GM19372 (cell line): ENCODE measurements at regions not wholly inside any gene's neighbourhood (a gene's known extent, or its start where the extent isn't known, plus 50 kb on each side); places are given as distances from the start of the nearest gene placed in this dataset.
"Not testable (repeated sequence)": the region's sequence is repeated elsewhere in the genome, so short reads cannot be mapped to it uniquely, and the experiment has no call there.

Experiments used
- ATAC-seq: cut with Tn5 transposase; IDR thresholded peaks from one replicate; pipeline ENCODE4 v1.9.1; 2021; ENCODE audit warnings: mild to moderate bottlenecking, low read depth, moderate library complexity; ENCODE audit not compliant: unreplicated experiment

DNA sequence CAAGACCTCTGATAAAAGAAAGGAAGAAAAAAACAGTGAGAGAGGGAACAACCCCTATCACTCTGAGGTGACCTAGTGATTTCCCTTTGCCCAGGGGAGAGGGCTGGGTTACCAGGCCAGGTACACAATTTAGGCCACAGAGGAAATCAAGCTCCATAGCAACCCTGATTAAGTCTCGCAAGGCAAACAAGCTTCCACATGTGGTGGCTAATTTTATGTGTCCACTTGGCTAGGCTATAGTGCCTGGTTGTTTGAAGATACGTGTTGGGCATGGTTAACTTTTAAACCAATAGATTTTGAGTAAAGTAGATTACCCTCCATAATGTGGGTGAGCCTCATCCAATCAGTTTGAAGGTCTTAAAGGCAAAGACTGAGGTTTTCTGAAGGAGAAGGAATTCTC is 108.9 kb upstream of the TERB2 start:
- not testable (repeated sequence) for ATAC-seq

- not testable (repeated sequence) for ATAC-seq
These were observed 107.6 kb upstream of the TERB2 start for GRCh38 chr15:44848859-44849258.

DNA sequence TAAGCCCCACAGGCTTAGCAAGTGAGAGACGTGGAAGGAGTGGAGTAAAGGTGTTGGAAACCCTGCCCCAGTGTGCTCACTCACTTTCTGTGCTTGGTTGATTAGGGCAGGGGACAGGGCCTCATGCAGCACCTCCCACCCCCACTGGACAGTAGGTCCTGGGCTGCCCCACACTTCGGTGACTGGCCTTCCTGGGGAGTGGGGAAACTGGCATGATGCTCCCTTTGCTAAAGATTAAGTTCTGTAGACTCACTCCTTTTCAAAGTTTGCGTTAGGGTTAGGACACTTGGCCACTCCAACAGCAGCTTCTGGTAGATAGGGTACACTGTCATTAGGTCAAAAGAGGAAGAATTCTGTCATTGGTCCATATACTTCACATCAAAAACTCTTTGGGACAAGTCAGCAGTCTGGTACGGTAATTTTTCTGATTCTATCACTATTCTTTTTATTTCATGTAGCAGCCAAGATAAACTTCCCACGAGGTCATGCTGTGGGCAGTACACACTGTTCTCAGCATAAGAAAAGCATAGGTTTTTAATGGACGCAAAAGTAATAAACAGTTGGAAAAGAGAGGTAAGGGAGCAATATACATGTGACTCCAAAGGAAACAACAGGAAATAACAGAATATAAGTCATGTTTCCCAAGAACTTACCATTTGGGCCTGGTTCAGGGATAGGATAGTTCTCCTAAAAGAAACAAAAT is 106.6 kb upstream of the TERB2 start:
- not testable (repeated sequence) for ATAC-seq

DNA sequence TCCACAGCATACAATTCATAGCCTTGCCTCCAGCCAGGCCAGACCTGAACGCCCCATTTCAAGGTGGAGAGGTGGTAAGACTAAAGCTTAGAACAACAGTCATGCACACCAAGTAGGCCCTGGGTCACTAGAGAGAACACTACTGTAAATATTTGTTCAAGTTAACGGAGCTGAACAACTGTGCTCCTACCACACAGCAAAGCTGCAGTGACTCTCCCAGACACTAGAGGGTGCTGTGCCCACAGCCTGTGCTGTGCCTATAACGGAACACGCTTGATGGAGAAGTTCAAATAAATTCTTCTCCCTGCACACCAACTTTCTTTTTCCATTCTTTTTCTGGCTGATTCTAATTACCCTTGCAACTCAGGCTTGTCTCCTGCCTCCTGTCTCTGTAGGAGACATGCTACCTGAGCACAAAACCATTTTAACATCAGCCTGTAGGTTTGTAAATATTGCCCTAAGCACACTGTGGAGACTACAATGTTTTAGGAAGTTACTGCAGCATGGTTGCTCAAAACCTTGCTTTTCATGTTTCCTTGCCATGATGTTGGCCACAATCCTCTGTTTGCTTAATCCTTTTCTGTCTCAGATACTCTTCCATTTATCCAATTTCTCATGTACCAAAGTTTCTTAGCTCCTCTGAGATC is 103.1 kb upstream of the TERB2 start:
- peak; percentile 64 for ATAC-seq

DNA sequence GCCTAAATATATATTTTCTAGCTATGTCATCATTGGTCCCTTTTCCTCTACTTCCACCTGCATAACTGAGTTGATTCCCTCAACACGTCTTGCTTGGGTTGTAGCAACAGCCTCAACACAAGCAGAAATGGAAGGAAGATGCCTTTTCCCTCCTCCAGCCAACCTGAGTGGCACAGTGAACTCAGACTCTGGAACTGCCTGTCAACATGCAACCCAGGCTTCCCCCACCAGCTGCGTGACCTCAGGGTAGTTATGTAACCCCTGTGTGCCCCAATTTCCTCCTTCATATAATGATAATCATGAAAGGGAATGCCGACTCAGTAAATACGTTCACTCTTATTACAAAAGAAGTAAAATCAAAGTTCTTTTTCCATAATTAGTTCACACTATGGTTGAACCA is 101.8 kb upstream of the TERB2 start:
- ATAC-seq = not testable (repeated sequence)

GRCh38 chr15:44856284-44856683 is 100.2 kb upstream of the TERB2 start:
- ATAC-seq = not testable (repeated sequence)

- not testable (repeated sequence) for ATAC-seq
These were observed 99.2 kb upstream of the TERB2 start for GRCh38 chr15:44857164-44857710.

DNA sequence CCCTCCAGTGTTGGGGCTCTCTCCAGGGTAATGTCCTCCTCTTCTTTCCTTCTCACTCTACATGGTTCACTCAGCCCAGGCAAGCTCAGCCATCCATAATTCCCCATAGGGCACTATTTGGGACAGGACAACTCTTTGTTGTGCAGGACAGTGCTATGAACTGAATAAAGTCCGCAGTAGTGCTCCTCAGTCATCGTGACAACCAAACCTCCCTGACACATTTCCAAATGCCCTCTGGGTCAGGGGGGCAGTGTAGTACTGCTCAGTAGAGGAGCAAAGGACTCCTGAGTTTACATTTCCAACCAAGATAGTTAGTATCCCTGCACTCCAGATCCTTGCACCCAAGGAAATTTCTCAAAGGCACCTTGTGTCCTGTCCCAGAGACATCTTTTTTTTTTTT is 97.4 kb upstream of the TERB2 start:
- not testable (repeated sequence) for ATAC-seq

- ATAC-seq = not testable (repeated sequence)
These were observed 96.3 kb upstream of the TERB2 start for GRCh38 chr15:44860168-44860567.

GRCh38 chr15:44861439-44861910 is 95.0 kb upstream of the TERB2 start:
- ATAC-seq = no peak

DNA sequence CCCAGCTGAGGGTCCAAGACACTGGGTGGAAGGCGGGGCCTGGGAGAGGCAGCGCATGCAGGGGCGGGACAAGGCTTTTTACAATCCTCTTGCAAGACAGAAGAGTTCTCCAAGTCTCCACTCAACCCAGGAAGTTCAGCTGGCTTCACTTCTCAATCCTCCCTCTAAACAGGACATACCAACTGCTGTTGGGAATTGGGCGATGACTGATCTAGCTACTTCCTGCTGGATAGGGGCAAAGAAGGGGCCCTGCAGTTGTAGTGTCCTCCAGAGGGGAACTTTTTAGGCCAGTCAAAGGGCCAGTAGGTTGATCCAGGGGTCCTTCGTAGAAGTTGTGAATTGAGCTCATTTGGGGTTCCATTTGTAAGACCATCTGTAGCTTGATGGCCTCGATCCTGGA is 94.6 kb upstream of the TERB2 start:
- no peak for ATAC-seq

- not testable (repeated sequence) for ATAC-seq
These were observed 93.6 kb upstream of the TERB2 start for GRCh38 chr15:44862866-44863265.

DNA sequence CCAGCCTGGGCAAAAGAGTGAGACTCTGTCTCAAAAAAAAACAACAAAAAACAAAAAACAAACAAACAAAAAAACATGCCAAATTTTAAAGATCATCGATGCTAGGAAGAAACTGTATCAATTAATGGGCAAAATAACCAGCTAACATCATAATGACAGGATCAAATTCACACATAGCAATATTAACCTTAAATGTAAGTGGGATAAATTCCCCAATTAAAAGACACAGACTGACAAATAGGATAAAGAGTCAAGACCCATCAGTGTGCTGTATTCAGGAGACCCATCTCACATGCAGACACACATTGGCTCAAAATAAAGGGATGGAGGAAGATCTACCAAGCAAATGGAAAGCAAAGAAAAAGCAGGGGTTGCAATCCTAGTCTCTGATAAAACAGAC is 88.4 kb upstream of the TERB2 start:
- ATAC-seq = not testable (repeated sequence)

DNA sequence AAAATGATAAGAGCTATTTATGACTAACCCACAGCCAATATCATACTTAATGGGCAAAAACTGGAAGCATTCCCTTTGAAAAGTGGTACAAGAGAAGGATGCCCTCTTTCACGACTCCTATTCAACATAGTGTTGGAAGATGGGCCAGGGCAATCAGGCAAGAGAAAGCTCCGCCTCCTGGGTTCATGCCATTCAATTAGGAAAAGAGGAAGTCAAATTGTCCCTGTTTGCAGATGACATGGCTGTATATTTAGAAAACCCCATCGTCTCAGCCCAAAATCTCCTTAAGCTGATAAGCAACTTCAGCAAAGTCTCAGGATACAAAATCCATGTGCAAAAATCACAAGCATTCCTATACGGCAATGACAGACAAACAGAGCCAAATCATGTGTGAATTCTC is 86.4 kb upstream of the TERB2 start:
- ATAC-seq = not testable (repeated sequence)

DNA sequence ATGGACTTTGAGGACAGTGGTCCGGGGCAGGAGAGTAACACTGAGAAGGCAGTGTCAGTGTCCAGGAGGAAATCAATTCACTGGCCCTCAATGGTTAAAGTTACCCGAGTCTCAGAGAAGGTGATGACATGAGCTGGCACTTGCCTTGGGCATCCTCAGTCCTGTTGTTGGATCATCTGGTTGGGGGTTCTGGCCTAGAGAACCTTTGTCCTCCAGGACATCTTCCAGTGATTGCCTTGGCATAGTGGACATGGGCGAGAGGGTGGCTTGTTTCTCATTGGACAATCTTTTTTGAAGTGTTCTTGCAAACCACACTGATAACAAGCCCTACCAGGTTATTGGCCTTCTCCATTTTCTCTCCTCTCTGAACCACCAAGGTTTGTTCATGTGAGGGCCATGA is 83.4 kb upstream of the TERB2 start:
- ATAC-seq = no peak

GRCh38 chr15:44879066-44879465 is 77.4 kb upstream of the TERB2 start:
- no peak for ATAC-seq

DNA sequence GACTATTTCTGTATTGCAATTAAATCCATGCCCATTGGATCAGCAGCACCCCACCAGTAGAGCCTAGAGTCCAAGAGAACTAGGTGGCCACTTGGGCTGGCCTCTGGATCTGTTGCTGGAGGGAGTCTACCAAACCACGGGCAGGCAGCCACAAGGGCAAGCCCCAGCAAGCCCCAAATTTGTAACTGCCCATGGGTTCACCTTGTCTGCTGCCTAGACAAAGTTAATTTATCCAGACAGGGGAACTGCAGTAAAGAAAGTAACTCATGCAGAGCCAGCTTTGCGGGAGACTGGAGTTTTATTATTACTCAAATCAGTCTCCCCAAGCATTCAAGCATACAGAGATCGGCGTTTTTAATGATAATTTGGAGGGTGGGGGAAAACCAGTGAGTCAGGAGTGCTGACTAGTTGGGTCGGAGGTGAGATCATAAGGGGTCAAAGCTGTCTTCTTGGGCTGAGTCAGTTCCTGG is 74.0 kb upstream of the TERB2 start:
- ATAC-seq = peak; percentile 61

DNA sequence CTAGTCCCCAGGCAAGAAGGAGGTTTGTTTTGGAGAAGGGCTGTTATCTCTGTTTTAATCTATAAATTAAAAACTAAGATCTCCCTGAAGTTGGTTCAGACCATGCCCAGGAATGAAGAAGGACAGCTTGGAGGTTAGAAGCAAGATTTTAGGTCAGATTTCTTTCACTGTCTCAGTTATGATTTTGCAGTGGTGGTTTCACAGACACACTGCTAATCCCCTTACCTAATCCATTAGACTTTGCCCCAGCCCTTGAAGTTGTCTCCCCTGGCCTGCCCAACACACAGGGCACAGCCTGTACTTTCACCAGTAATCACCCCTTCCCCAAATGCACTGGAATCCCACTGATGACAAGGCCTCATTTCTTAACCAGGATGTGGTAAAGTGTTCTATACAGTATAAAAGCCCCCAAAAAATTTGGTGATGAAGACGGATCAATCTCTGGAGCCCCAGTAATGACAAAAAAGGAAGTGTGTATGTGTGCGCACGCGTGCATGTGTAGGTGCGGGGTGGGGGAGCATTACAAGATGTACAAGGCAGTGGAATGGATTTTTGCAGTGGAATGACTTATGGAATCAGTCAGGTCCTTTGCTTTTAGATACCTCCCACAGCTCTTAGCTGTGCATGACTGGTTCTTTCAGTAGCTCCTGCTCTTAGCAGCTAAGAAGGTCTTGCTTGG is 73.1 kb upstream of the TERB2 start:
- no peak for ATAC-seq

- not testable (repeated sequence) for ATAC-seq
These were observed 57.4 kb upstream of the TERB2 start for GRCh38 chr15:44898890-44899651.

GRCh38 chr15:44899775-44900174 is 56.7 kb upstream of the TERB2 start:
- not testable (repeated sequence) for ATAC-seq
